Breast epithelium (tissue), 4 donors: ENCODE measurements at regions not wholly inside any gene's neighbourhood (a gene's known extent, or its start where the extent isn't known, plus 50 kb on each side); places are given as distances from the start of the nearest gene placed in this dataset.

Source experiments
- DNase-seq, 2 donors: peaks; one replicate each; pipeline ENCODE4 v3.0.0-alpha.2; 2019; ENCODE audit warnings: low spot score in 2 of 2
- H3K27ac ChIP-seq, 2 donors: fragments of 200-600 bp; sonication (generic) in 1 of 2; one replicate each; pipeline ENCODE4 v1.5.1; 2016 to 2019; ENCODE audit warnings: mild to moderate bottlenecking in 1 of 2
- H3K27me3 ChIP-seq, 2 donors: fragments of 200-600 bp; sonication (generic) in 1 of 2; one replicate each; pipeline versions ENCODE4 v1.5.1 to v1.6.0; 2017 to 2019; ENCODE audit warnings: control low read depth in 1 of 2, mild to moderate bottlenecking in 1 of 2
- H3K36me3 ChIP-seq: fragments of 200-600 bp; one replicate; pipeline ENCODE4 v1.5.1; 2019
- H3K4me1 ChIP-seq, 2 donors: fragments of 200-600 bp; sonication (generic); one replicate each; pipeline ENCODE4 v1.5.1; 2016 to 2019; ENCODE audit warnings: control low read depth in 1 of 2
- H3K4me3 ChIP-seq, 3 donors: fragments of 200-600 bp; sonication (generic); 1 replicate in 2 of 3; 2 replicates in 1 of 3; pipeline ENCODE4 v1.5.1; 2016 to 2019; ENCODE audit warnings: mild to moderate bottlenecking in 3 of 3, moderate library complexity in 2 of 3
- H3K9me3 ChIP-seq, 2 donors: fragments of 200-600 bp; sonication (generic) in 1 of 2; one replicate each; pipeline ENCODE4 v1.5.1; 2016 to 2019; ENCODE audit warnings: control low read depth in 1 of 2
- POLR2A ChIP-seq: fragments of 450-650 bp; IDR thresholded peaks from one replicate; pipeline ENCODE4 v1.6.1; 2016; ENCODE audit warnings: antibody characterized with exemption, mild to moderate bottlenecking, moderate library complexity
- POLR2AphosphoS5 ChIP-seq, 3 donors: sonication (generic); formaldehyde crosslinking; IDR thresholded peaks; one replicate each; pipeline ENCODE4 v1.6.1; 2017; ENCODE audit warnings: antibody characterized with exemption in 3 of 3
- intact Hi-C: fragments of 100-400 bp; cut with DNase I; formaldehyde crosslinking; loops from one replicate; pipeline ENCODE4 v1.15.1; 2023; ENCODE audit warnings: low total_unique reads
- TF ChIP-seq, protein P1 (sequence below), 3 donors: fragments of 450-650 bp; IDR thresholded peaks; one replicate each; pipeline ENCODE4 v1.5.1; 2016 to 2017; ENCODE audit warnings: antibody characterized with exemption in 3 of 3, mild to moderate bottlenecking in 3 of 3, moderate library complexity in 3 of 3

GRCh38 chr3:168812234-168812633 is 716.5 kb upstream of the GOLIM4 start:
- H3K36me3 ChIP-seq, result no peaks in the 10 kb centered on the region
- TF ChIP-seq, protein P1, sequence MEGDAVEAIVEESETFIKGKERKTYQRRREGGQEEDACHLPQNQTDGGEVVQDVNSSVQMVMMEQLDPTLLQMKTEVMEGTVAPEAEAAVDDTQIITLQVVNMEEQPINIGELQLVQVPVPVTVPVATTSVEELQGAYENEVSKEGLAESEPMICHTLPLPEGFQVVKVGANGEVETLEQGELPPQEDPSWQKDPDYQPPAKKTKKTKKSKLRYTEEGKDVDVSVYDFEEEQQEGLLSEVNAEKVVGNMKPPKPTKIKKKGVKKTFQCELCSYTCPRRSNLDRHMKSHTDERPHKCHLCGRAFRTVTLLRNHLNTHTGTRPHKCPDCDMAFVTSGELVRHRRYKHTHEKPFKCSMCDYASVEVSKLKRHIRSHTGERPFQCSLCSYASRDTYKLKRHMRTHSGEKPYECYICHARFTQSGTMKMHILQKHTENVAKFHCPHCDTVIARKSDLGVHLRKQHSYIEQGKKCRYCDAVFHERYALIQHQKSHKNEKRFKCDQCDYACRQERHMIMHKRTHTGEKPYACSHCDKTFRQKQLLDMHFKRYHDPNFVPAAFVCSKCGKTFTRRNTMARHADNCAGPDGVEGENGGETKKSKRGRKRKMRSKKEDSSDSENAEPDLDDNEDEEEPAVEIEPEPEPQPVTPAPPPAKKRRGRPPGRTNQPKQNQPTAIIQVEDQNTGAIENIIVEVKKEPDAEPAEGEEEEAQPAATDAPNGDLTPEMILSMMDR (IDR thresholded peaks at IDR 0.05), result no peak
- TF ChIP-seq POLR2A (no peak), POLR2AphosphoS5 (IDR thresholded peaks at IDR 0.05) (no peak)
- intact Hi-C loops, result no loop called here

DNA sequence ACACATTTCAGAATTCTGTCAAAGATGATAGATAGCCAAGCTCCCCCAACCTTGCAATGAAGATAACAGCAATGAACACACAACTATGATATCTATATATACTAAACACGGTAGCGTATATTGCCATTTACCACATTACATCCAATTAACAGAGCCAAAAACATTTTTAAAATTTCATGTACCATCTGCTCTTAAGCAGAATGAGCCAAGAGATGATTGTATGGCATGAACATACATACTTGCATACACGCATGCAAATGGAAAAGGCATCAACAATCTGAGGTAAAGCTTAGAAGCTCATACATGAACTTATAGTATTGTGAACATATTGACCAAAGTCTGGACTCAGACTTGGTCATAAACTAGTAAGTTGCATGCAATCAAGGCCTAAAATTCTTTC is 712.9 kb upstream of the GOLIM4 start:
- Histone ChIP-seq H3K9me3 (no peaks in the 10 kb centered on the region), H3K4me3 (no peak overlapping the region), H3K36me3 (no peaks in the 10 kb centered on the region), H3K27me3 (no peaks in the 10 kb centered on the region), H3K27ac (no peak overlapping the region), H3K4me1 (no peaks in the 10 kb centered on the region)
- intact Hi-C loops, result no loop called here
- DNase-seq, result no peak
- no peak for TF ChIP-seq POLR2A
- TF ChIP-seq, protein P1 (IDR thresholded peaks at IDR 0.05), result no peak
- no peak for TF ChIP-seq POLR2AphosphoS5 (IDR thresholded peaks at IDR 0.05)

More at GRCh38 chr3:168812234-168812633, 716.5 kb upstream of the GOLIM4 start:
- no peaks in the 10 kb centered on the region for H3K9me3 ChIP-seq
- no peaks in the 10 kb centered on the region for H3K27me3 ChIP-seq
- no peaks in the 10 kb centered on the region for H3K4me1 ChIP-seq
- H3K4me3 ChIP-seq, result no peak overlapping the region
- no peak for DNase-seq
- no peak overlapping the region for H3K27ac ChIP-seq

GRCh38 chr3:168807448-168807847 is 711.7 kb upstream of the GOLIM4 start:
- intact Hi-C loops, result no loop called here
- Histone ChIP-seq H3K27ac (no peak overlapping the region), H3K9me3 (no peaks in the 10 kb centered on the region), H3K4me3 (no peak overlapping the region), H3K4me1 (no peaks in the 10 kb centered on the region), H3K27me3 (no peaks in the 10 kb centered on the region), H3K36me3 (no peaks in the 10 kb centered on the region)
- no peak for DNase-seq
- TF ChIP-seq POLR2AphosphoS5 (IDR thresholded peaks at IDR 0.05), result no peak
- no peak for TF ChIP-seq POLR2A
- TF ChIP-seq, protein P1 (IDR thresholded peaks at IDR 0.05), result no peak

DNA sequence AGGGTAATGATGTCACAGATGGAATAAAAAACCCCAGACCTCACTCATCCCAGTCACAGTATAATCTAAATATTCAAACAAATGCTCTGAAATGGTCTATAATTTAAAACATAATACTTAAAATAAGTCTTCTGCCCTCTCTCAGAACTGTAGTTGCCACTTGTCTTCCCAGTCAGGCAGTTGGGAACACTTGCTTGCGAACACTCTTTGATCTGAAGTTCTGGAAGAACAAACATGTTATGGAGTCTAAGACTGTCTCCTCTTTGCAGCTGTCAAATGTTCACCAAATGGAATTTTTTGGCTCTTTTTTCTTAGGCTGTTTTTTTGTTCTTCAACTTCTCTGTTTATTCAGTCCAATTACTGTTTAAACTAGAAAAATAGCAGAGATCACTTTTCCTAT is 711.1 kb upstream of the GOLIM4 start:
- H3K9me3 ChIP-seq, result no peaks in the 10 kb centered on the region
- no peak overlapping the region for H3K4me3 ChIP-seq
- no peak for DNase-seq
- no peaks in the 10 kb centered on the region for H3K27me3 ChIP-seq
- H3K4me1 ChIP-seq, result no peaks in the 10 kb centered on the region
- intact Hi-C loops, result no loop called here
- TF ChIP-seq POLR2A, result no peak
- TF ChIP-seq, protein P1 (IDR thresholded peaks at IDR 0.05), result no peak
- H3K27ac ChIP-seq, result no peak overlapping the region
- no peaks in the 10 kb centered on the region for H3K36me3 ChIP-seq

GRCh38 chr3:168803536-168803935 is 707.8 kb upstream of the GOLIM4 start:
- TF ChIP-seq POLR2AphosphoS5 (IDR thresholded peaks at IDR 0.05), result no peak
- TF ChIP-seq, protein P1 (IDR thresholded peaks at IDR 0.05), result no peak
- TF ChIP-seq POLR2A, result no peak
- Histone ChIP-seq H3K9me3 (no peaks in the 10 kb centered on the region), H3K36me3 (no peaks in the 10 kb centered on the region), H3K27ac (no peak overlapping the region), H3K27me3 (no peaks in the 10 kb centered on the region), H3K4me3 (no peak overlapping the region), H3K4me1 (no peaks in the 10 kb centered on the region)
- intact Hi-C loops, result no loop called here
- no peak for DNase-seq
